GM19395 (cell line): ENCODE measurements at regions not wholly inside any gene's neighbourhood (a gene's known extent, or its start where the extent isn't known, plus 50 kb on each side); places are given as distances from the start of the nearest gene placed in this dataset.

Source experiments
- ATAC-seq: cut with Tn5 transposase; IDR thresholded peaks from one replicate; pipeline ENCODE4 v1.9.1; 2021; ENCODE audit warnings: mild to moderate bottlenecking, moderate library complexity; ENCODE audit not compliant: unreplicated experiment

DNA sequence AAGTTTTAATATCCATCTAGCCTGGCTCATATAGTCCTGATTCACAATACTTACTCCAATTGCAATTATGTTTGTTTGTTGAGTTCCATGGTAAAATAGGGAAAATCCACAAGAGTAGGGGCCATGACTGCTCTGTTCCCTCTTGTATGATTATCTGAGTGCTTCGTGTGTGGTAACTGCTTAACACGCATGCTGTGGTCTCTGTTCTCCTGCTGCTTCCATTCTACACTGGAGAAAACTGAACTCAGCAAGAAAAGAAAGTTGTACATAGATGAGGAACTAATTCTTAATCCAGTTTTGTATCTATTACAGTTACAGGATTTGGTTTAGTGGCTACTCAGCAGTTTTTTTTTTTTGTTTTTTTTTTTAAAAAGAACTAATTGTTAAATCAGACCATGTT, 223.0 kb upstream of the SATB1 start:
- no peak for ATAC-seq

DNA sequence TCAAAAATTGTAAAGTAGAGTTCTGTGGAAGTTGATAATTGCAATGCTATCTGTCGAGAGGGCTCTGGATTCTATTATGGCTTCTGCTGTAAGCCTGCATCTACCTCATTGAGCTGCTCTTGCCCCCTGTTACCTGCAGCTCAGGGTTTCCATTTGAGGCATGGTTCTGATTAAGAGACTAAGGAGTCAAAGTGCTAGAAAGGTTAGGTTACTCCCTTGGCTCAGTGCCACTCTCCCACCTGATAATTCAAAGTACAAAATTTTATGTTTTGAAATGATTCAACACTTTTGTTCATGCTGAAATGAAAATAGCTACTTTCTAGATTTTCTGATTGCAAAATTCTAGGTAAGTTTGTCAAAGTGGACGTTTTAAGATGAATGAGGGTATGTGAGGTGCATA, 220.5 kb upstream of the SATB1 start:
- ATAC-seq: no peak

DNA sequence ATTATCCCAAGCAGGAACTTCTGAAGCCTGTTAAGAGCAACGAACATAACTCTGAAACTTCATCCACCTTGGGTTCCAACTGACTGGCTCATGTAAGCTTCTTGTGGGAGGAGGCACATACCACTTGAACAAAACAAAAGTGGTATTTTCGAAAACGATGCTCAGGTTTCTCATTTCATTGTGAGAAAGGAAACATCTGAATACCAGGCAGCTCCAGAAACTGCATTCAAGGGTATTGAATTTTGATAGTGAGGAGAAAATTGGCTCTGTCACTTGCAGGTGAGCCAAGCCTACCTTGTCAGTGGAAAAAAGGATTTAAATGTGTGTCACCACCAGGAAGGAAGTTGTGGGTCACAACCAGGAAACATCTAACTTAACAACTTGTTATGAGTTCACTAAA, 218.1 kb upstream of the SATB1 start:
- no peak for ATAC-seq

DNA sequence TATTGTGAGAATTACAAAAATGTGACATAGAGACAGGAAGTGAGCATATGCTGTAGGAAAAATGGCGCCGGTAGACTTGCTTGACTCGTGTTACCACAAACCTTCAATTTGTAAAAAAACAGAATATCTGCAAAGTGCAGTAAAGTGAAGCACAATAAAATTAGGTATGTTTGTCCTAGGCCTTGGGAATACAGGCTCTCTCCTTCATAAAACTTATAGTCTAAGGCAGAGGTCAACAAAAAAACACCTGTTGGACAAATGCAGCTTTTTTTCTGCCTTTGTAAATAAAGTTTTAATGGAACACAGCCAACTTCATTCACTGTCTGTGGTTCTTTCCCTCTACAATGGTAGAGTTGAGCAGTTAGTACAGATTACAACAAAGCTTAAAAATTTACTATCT, 216.8 kb upstream of the SATB1 start:
- ATAC-seq: no peak

DNA sequence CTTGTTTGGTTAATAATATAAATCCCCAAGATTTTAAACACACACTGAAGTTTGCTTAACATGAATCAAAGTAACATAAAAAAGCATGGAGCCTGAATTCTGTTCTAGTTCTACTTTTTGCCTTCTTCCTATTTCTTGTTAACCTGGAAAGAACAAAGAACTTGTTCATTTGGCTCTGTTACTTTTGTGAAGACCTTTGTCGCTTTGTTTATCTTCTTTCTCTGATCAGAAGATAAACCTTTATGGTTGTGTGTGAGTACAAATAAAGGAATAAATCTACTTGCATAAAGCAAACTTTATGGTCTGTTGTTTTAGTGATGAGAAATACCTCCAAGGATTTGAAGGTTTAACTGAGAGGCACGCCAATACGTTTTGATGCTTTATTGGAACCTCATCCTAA, 210.1 kb upstream of the SATB1 start:
- no peak for ATAC-seq

DNA sequence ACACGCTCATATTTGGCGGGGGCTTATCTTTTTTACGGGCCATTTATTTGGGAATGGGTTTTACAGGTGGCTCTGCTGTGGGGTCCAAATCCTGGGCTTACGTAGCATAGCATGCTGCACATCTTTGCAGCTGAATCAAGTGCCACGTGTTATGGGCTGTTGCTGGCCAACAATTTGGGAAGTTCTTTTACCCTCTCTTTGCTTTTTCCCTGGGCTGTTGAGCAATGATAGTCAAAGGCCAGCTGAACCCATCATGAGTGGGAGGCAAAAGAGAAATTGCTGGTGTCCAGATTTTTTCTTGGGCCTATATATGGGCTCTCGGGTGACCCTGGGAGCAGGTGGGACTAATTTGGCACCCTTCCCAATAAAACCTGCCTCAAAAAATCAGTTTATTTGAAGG, 209.3 kb upstream of the SATB1 start:
- ATAC-seq: no peak

DNA sequence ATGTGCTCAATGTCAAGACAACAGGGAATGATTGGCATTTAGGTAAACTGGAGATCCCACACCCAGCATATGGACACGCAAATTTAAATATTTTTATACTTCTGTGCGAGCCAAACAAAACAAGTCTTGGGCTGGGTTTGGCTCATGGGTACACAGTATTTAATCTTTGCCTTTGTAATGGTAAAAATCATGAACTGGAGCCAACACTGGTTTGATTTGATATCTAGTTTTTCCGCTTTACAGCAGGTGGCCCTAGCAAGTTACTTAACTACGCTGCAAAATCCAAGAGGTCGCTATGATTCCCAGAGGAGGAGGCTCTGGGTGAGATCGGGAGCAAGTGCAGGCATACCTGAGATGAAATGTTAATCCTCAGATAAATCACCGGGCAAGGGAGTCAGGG, 207.9 kb upstream of the SATB1 start:
- ATAC-seq: no peak

DNA sequence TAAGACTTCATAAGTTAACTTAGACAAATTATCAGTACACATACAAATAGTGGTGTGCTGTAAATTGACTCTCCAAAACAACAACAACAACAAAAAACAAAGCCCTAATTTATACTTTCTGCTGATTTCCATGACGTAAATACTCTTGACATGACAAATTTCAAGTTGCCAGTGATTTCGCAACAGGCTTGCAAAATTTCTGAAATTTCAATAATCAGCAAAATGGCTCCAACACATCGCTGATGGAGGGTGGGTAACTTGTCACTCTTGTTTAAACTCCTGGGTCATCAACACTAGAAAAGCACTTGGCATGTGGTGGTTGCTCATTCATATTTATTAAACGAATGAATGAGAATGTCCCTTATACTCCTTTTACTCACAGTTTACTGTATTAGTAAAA, 205.2 kb upstream of the SATB1 start:
- no peak for ATAC-seq

DNA sequence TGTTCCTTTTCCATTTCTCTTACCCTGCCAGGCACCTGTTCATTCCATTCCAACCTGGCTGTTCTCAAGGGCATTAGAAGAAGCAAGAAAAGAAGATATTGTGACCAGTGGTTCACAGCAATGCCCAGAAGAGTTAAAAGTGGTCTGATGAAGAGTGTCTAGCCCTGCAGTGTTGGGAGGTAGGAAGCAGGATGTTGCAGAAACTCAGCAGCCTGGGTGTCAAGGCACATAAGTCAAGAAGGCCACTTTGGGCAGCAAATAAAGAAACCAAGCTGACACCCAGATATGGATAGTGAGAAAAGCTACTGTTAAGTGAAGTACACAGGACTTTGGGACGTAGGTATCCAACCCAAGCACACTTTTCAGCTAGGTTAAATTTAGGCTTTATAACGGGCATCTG, 199.9 kb upstream of the SATB1 start:
- no peak for ATAC-seq

DNA sequence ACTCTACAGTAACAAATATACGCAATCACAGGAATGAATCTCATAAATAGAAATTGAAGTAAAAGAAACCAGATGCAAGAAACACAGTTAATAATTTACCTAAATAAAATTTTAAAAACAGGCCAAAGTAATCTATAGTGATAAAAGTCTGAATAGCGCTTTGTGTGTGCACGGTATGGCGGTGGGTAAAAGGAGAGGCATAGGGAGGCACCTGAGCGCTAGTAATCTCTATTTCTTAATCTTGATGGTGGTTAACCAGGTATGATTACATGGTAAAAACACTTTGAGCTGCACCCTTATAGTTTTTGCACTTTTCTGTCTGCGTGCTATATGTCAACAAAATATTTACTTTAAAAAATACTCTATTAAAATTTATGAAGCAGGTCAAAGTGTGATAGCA, 198.1 kb upstream of the SATB1 start:
- ATAC-seq: no peak

DNA sequence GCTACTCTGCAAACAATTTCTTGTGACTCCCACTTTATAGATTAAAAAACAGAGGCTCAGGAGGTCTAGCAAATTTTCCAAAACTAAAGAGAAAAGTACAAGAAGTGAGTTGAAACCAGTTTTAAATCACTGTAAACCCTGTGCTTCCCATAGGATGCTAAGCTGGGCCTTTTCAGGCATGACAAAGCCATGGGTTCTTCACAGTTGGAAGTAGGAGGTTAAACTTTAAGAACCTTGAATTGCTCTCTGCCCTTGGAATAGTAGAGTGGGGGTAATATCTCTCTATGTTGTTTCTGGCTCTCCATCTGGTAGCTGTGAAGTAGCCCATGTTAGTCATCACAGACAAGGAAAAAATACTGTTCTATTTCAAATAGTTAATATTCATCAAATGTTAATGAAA, 193.6 kb upstream of the SATB1 start:
- no peak for ATAC-seq

DNA sequence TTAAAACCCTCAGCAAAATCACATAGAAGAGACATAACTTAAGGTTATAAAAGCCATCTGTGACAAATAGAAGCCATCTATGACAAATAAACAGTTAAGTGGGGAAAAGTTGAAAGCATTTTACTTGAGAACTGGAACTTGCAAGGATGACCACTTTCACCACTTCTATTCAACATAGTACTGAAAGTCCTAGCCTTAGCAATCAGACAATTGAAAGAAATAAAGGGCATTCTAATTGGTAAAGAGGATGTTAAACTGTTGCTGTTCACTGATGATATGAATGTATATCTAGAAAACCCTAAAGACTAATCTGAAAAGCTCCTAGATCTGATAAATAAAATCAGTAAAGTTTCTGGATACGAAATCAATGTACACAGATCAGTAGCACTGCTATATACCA, 186.9 kb upstream of the SATB1 start:
- no peak for ATAC-seq

DNA sequence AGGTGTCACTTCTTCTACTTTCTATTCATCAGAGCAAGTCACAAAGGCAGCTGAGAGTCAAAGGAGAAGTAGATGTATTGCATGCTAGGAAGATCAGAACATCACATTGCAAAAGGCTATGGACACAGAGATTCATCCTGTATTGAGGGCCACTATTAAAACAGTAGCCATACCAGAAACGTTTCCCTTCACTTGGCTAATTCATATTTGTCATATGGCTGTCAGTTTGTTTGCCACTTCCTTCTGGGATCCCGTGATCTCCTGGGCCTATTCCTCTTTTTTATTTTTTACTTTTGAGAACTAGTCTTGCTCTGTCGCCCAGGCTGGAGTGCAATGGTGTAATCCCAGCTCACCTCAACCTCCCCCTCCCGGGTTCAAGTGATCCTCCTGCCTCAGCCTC, 184.0 kb upstream of the SATB1 start:
- ATAC-seq: no peak

DNA sequence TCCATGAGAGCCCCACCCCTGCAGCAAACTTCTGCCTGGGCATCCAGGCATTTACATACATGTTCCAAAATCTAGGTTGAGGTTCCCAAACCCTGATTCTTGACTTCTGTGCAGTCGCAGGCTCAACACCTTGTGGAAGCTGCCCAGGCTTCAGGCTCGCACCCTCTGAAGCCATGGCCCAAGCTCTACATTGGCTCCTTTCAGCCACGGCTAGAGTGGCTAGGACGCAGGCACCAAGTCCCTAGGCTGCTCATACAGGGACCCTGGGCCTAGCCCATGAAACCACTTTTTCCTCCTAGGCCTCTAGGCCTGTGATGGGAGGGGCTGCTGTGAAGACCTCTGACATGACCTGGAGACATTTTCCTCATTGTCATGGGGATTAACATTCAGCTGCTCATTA, 172.8 kb upstream of the SATB1 start:
- ATAC-seq: no peak

DNA sequence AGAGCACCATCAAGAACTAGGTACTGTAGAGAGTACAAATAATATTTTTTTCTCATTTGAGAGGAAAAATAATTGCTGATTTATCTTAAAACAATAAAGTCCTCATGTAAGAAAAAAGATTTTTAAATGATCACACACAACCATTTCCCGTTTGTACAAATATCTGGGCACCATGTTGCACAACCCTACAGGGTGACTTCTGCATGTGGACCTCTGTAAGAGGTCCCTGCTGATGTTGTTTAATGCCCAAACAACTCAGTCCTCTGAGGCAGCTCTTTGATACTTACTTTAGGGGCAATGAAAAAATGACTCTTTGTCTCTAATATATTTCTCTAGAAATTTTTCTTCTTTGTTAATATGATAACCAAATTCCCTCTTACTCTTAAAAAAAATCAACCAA, 168.1 kb upstream of the SATB1 start:
- ATAC-seq: no peak

DNA sequence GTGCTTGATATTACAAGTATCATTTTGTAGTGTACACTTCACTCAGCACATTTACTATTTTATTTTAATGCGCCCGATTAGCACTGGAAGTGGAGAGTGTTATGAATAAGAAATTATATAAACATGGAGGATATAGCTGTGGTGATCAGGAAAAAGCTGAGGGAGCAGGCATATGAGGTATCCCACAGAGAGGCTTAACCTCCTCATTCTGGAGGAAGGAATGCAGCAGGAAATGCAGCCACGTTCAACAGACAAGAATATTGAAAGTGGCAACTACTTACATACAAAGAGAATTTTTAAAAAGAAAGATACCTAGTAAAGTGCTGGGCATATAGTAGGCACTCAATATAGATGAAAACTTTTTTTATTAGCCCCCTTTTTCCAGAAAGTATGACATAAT, 166.0 kb upstream of the SATB1 start:
- ATAC-seq: no peak

DNA sequence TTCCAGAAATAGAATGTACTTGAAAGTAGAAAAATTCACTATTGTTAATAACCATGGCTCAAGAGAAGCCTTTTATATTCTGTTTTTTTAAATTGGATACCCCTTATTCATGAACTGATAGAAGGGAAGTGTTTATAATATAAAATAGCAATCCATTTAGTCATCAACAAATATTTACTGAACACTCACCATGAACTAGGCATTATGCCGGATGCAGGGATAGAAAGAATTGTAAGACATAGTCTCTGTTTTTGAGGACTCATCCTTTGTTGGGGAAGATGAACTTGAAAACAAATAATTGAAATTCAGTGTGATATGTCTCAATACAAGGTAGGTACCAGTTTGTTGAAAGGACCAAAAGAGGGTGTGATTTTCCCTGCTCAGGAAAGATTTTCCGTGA, 160.9 kb upstream of the SATB1 start:
- no peak for ATAC-seq

DNA sequence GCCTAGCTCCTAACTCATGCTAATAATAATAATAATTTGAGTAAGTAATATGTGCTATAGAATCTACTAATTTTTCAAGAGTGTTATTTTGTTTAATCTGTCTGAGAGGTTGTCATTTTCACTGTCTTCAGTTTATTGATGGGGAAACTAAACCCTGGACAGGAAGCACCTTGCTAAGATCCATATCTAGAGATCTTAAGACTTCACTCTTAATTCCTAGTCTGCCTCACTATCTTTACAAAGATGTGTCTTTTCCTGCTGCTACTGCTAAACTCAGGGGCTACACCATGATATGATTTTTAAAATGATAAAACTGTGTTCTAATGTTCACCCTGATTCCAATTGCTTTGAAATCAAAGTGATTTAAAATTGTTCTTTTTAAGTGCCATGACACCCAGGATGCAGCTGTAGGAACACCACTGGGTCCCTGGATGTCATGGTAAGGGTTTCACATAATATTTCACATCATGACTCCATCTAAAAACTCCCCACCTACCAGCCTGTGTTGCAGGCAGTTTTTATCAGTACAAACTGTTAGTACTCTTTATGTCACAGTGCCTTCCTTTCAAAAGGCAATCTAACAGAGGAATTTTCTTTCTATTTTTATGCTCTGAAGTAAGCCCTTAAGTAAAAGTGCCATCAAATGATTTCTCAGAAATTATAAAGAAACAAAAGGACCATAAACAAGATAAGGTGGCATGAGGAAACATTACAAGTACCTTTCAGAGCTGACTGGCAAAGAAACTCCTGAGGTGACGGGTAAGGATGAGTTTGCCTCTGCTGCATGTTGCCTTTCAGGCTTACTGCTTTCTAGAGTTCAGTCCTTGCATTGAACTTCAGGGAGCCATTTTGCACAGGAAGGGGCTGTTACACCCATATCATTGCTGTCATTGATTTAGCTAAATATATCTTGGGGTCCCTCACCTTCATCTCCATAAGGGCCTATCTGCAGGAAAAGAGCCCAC, 160.1 kb upstream of the SATB1 start:
- no peak for ATAC-seq

DNA sequence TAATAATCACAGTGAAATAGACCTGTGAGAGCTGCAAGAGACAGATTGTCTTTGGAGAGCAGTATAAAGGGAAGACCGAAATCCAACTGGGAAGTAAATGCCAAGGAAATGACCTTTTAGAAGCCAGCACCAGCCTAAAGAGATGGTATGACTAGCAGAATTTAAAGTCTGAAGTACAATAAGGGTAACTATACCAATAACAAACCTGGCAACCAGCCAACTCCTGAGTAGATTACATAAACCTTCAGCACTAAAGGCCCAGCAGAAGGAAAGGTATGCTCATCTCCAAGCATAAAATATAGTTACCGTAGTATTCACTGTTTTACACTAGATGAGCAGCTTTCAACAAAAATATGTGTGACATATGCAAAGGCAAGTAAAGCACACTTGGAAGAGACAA, 155.1 kb upstream of the SATB1 start:
- ATAC-seq: no peak

DNA sequence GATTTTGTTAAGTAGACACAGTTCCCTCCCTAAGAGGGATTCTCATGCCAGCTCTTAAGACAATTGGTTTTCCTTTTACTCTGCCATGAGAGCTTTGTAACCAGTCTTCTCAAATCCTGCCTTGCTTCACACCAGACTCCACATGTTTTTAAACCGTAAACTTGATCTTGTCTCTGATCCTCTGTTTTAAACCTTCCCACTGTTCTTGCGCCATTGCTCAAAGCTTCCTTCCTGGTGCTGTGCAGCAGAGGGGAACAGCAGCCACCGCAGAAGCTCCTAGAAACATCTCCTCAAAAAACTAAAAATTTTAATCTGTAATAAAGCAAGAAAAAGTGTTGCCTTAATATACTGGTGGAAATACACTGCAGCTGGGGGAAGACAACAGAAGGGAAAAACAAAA, 154.5 kb upstream of the SATB1 start:
- ATAC-seq: no peak

DNA sequence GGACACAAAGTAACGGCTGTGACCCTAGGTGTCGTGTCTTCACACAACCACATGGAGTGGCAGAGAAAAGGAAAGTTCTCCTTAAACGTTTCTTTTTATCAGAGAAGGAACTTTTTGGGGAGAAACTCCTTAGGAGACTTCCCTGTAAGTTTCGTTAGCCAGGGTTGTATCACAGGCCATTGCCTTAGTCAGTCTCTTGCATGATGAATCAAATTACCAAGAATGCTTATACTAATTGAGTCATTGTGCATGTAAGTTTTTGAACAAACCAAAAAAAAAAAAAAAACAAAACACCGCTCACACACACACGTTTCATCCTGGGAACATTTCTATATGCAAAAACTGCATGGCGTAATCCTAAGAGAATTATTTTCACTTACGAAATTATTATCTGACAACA, 150.4 kb upstream of the SATB1 start:
- ATAC-seq: no peak

DNA sequence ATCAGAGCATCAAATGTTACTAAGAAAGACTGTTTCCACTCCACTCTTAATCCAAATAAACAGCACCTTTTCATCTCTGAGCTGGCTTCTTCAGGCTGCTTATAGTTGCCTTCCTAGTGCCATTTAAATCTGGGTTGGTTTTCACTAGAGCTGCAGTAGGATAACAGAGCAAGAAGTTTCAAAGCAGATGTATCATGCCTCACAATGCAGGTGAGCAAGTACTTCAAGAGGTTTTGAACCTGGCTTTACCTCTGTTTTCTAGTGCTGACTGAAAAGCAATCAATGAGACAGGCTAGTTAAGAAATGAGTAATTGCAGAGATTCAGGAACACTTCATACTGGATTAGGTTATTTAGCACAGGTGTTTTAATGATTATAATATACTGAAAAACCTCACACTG, 147.7 kb upstream of the SATB1 start:
- no peak for ATAC-seq

DNA sequence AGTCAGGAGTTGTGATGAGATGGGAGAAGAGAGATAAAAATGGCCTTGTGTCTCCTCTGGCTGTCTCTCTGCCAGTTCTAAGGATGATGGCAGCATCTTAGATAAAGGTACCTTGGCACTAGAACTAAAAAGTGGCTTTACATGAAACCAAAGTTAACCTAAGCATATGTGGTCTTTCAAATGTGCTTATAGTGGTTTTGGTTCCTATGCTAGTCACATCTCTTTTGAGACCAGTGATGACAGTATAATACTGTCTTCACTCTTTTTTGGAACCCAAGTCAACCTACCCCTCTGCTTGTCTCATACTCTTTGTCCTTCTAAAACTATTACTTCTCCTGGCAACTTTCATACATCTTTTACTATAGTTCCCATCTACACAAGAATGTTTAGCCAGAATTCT, 142.2 kb upstream of the SATB1 start:
- ATAC-seq: no peak
